GM12872 (cell line): ENCODE measurements at regions not wholly inside any gene's neighbourhood (a gene's known extent, or its start where the extent isn't known, plus 50 kb on each side); places are given as distances from the start of the nearest gene placed in this dataset.
A peak's percentile ranks its signal among the peaks of the same experiment; 100 is the strongest.

Experiments used
- CTCF ChIP-seq: IDR thresholded peaks from 3 replicates; pipeline ENCODE4 v1.5.1; 2011; ENCODE audit warnings: low read depth, mild to moderate bottlenecking, low read length, moderate library complexity; ENCODE audit not compliant: insufficient read depth

DNA sequence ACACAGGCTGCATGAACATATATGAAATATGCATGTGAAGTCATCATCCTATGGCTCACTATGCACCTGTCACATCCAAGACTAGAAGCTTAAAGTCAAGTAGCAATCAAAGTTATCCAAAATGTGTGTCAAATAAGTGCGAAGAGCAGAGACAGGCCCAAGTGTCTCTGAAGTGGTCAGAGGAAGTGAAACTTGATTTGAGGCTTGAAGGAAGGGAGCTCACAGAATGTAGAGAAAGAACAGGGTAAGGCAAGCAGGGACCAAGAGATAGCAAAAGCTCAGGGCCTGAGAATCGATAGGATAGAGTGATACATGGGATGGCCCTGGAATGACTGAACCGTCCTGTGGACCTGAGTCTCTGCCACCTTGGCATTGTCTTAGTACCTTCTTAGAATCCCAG lies 274.3 kb upstream of the TRPC7 start:
- no peak for TF ChIP-seq CTCF

DNA sequence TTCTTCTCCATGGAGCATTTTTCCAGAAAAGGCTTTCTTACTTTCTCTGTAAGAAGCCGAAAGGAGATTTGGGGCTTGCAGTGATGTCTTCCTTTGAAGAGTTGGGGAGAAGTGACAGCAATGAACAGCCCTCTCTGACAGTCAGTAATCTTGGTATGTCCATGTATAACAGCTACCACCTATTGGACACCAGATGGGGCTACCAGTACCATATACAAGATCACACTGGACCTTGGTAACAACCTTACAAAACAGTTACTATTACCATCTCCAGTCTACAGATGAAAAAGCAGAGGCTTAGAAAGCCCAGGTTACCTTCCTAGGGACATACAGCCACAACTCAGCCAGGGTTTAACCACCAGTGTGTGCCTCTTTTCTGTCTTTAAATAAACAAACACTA lies 272.7 kb upstream of the TRPC7 start:
- TF ChIP-seq CTCF: 0 out of 3 replicates have a peak, but pooled peaks have one; percentile 5

GRCh38 chr5:136636001-136636400 lies 270.7 kb upstream of the TRPC7 start:
- TF ChIP-seq CTCF: no peak

GRCh38 chr5:136631186-136631585 lies 265.8 kb upstream of the TRPC7 start:
- no peak for TF ChIP-seq CTCF

DNA sequence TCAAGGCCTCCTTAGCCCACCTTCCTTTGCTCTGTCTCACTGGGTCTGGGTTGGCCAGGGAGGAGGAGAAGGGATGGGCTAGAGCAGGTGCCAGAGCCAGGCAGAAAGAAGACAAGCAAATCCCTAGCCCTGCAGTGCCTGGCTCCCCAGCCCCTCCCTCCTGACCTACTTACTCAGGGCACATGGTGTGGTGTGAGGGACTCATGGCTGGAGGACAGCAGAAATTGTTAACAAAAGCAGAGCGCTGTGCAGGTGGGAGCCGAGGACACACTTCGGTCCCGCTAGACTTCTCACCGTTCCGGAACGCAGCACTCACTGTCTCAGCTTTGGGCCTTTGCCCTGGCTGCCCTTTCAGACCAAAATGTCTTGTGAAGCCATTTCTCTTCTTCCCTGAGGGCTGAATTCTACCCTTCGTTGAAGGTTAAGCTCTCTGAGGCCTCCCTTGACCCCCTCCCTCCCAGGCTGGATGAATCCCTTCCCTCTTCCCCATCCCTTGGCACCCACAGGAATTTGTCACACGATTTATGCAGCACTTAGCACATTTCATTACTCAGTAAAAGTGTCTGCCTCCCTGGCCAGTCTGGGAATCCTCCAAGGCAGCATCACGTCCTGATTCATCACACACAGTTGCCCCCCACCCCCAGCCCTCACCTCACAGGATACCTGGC lies 263.9 kb upstream of the TRPC7 start:
- no peak for TF ChIP-seq CTCF

GRCh38 chr5:136626531-136626930 lies 261.2 kb upstream of the TRPC7 start:
- TF ChIP-seq CTCF: no peak

DNA sequence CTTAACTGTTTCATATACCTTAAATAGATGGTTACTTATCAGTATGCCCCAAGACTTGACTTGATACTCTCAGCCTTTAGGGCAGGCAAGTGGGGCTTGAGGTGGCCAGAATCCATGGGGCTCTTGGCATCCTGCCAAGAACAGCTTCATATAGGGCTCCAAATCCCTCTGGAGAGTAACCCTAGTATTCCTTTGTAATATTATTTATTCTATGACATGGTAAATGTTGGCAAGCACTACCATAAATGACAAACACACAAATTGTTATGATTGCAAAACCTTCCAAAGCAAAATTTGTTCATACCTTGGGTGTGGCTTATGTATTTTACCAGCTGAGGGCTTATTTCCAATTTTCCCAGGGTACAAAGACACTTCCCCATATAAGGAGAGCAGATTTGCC lies 257.4 kb upstream of the TRPC7 start:
- no peak for TF ChIP-seq CTCF
